ENCODE measurements at regions not wholly inside any gene's neighbourhood (a gene's known extent, or its start where the extent isn't known, plus 50 kb on each side); places are given as distances from the start of the nearest gene placed in this dataset.

DNA sequence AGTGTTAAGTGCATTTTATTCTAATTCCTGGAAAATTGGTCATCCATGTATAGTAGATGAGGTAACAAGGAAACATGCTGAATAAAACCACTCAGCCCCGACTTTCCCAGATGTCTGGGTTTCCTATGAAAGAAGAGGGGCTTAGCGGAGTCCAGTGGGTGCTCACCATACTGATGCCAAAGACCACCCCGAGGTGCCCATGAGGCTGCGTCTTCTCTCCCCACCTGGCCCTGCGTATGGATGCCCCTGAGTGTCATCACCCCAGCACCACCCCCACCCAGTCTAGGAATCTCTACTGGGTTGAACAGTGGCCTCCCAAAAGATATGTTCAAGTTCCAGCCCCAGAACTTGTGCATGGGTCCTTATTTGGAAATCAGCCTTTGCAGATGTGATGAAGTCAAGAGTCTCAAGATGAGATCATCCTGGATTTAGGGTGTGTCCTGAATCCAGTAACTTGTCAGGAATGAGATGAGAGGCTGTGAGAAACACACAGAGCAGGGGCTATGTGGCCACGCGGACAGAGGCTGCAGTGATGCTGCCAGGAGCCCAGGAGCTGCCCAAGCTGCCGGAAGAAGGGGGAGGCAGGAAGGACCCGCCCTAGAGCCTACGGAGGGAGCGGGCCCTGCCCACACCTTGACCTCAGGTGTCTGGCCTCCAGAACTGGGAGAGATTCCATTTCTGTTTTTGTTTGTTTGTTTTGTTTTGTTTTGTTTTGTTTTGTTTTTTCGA is 124.6 kb upstream of the CDH4 start:
- H3K4me3 ChIP-seq (ENCODE audit: low read depth, low read length) = no peak overlapping the region
- TF ChIP-seq, protein P1, sequence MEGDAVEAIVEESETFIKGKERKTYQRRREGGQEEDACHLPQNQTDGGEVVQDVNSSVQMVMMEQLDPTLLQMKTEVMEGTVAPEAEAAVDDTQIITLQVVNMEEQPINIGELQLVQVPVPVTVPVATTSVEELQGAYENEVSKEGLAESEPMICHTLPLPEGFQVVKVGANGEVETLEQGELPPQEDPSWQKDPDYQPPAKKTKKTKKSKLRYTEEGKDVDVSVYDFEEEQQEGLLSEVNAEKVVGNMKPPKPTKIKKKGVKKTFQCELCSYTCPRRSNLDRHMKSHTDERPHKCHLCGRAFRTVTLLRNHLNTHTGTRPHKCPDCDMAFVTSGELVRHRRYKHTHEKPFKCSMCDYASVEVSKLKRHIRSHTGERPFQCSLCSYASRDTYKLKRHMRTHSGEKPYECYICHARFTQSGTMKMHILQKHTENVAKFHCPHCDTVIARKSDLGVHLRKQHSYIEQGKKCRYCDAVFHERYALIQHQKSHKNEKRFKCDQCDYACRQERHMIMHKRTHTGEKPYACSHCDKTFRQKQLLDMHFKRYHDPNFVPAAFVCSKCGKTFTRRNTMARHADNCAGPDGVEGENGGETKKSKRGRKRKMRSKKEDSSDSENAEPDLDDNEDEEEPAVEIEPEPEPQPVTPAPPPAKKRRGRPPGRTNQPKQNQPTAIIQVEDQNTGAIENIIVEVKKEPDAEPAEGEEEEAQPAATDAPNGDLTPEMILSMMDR (IDR thresholded peaks at IDR 0.05; ENCODE audit: insufficient read depth, low read length, severe bottlenecking) = no peak
- H3K27me3 ChIP-seq (ENCODE audit: control insufficient read depth, insufficient read depth, low read length) = no peaks in the 10 kb centered on the region
- DNase-seq (ENCODE audit: low read depth) = peak; percentile 51
- H3K36me3 ChIP-seq (ENCODE audit: control insufficient read depth, insufficient read depth, low read length) = no peaks in the 10 kb centered on the region
- FAIRE-seq = no peak

DNA sequence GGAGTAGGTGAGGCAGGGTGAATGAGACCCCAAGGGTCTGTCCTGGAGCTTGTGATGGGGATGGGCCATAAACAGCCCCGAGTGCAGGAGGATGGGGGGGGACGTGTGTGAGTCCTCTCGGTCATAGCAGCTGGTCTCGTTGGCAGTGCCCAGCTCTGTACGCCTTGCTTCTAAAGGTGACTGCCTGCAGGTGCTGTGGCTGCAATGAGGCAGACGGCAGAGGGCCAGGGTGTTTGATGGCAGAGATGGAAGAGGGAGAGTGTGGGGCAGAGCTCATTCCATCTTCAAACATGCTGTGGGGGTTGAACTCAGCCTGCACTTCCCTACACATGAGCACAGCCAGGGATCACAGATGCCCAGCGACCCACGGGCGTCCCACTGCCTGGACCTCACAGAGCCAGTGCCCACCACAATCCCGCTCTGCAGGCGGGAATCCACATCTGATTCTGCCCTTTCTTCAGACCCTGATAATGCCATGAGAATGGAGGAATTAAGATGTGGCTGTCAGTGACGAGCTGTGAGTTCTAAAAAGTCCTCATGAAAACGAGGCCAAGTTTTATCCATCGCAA is 123.3 kb upstream of the CDH4 start:
- TF ChIP-seq, protein P1 (IDR thresholded peaks at IDR 0.05; ENCODE audit: insufficient read depth, low read length, severe bottlenecking) = no peak
- no peak for DNase-seq (ENCODE audit: low read depth)
- H3K4me3 ChIP-seq (ENCODE audit: low read depth, low read length) = no peak overlapping the region
- H3K27me3 ChIP-seq (ENCODE audit: control insufficient read depth, insufficient read depth, low read length) = no peaks in the 10 kb centered on the region
- H3K36me3 ChIP-seq (ENCODE audit: control insufficient read depth, insufficient read depth, low read length) = no peaks in the 10 kb centered on the region
- no peak for FAIRE-seq

DNA sequence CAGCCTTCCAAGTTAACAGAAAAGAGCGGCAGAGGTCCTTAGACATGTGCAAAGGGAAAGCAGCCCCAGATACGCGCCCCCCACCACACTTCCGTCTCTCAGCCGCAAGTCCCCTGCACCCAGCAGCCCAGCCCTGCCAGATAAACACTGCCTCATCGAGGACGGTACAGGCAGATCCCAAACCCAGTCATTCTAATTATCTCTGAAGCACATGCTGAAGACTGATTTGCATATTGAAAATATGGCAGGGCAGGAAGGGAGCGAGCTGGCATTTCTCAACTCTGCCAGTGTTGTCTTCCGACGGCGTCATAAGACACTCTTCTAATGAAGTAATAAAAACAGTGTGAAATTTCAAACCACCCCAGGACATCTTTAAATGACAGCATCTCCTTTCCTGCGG is 122.8 kb upstream of the CDH4 start:
- TF ChIP-seq, protein P1 (IDR thresholded peaks at IDR 0.05; ENCODE audit: insufficient read depth, low read length, severe bottlenecking) = no peak
- DNase-seq (ENCODE audit: low read depth) (no peak), FAIRE-seq (no peak)
- H3K27me3 ChIP-seq (ENCODE audit: control insufficient read depth, insufficient read depth, low read length) = no peaks in the 10 kb centered on the region
- H3K4me3 ChIP-seq (ENCODE audit: low read depth, low read length) = no peak overlapping the region
- no peaks in the 10 kb centered on the region for H3K36me3 ChIP-seq (ENCODE audit: control insufficient read depth, insufficient read depth, low read length)

DNA sequence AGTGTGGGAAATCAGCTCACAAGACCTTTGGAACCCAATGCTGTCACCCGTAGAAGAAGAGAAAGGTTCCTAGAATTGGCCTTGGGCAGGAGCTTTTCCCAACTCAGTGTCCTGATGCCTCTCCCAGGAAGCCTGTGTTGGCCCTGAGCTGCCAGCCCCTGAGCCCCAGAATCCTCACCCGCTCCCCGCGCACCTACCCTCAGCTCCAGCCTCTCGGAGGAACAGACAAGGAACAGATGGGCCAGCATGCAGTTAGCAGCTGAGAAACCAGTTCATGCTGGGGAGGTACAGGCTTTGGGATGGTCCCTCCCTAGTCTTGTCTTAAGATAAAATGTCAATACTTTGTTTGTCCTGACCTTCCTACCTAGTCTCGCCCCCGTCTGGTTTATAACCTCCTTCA is 121.9 kb upstream of the CDH4 start:
- no peaks in the 10 kb centered on the region for H3K27me3 ChIP-seq (ENCODE audit: control insufficient read depth, insufficient read depth, low read length)
- FAIRE-seq (no peak), DNase-seq (ENCODE audit: low read depth) (no peak)
- no peak overlapping the region for H3K4me3 ChIP-seq (ENCODE audit: low read depth, low read length)
- TF ChIP-seq, protein P1 (IDR thresholded peaks at IDR 0.05; ENCODE audit: insufficient read depth, low read length, severe bottlenecking) = no peak
- no peaks in the 10 kb centered on the region for H3K36me3 ChIP-seq (ENCODE audit: control insufficient read depth, insufficient read depth, low read length)

DNA sequence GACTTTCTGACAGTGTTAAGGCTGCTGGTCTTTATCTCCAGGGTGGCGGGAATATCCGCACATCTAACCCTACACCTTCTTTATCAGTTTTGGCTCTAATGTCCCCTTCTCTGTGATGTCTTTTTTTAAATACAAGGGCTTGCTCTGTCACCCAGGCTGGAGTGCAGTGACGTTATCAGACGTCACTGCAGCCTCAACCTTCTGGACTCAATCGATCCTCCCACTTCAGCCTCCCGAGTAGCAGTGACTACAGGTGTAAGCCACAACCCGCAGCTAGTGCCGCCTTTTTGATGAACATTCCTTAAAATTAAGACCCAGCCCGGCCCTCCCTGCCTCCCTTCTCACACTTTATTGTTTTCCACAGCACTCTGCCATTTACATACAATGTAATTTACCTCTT is 120.1 kb upstream of the CDH4 start:
- no peaks in the 10 kb centered on the region for H3K27me3 ChIP-seq (ENCODE audit: control insufficient read depth, insufficient read depth, low read length)
- no peaks in the 10 kb centered on the region for H3K36me3 ChIP-seq (ENCODE audit: control insufficient read depth, insufficient read depth, low read length)
- no peak for DNase-seq (ENCODE audit: low read depth)
- no peak for FAIRE-seq
- H3K4me3 ChIP-seq (ENCODE audit: low read depth, low read length) = no peak overlapping the region
- TF ChIP-seq, protein P1 (IDR thresholded peaks at IDR 0.05; ENCODE audit: insufficient read depth, low read length, severe bottlenecking) = no peak

DNA sequence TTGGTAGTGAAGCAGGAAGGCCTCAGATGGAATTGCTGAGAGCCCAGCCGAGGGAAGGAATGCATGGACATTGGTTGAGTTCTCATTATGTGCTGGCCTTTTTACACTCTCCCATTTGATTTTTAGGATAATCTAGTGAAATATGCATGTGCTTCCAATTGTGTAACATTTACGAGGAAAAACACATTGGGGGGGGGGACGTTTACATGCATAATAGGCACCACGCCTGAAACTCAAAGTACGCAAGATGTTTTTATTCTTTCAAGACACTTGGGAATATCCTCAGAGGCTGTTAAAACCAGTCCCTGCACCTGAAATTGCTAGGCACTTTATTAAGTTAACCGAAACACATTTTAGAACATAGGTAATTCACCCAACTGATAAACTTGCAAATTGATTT is 118.5 kb upstream of the CDH4 start:
- Histone ChIP-seq H3K27me3 (ENCODE audit: control insufficient read depth, insufficient read depth, low read length) (no peaks in the 10 kb centered on the region), H3K4me3 (ENCODE audit: low read depth, low read length) (no peak overlapping the region), H3K36me3 (ENCODE audit: control insufficient read depth, insufficient read depth, low read length) (no peaks in the 10 kb centered on the region)
- DNase-seq (ENCODE audit: low read depth) (no peak), FAIRE-seq (no peak)
- TF ChIP-seq, protein P1 (IDR thresholded peaks at IDR 0.05; ENCODE audit: insufficient read depth, low read length, severe bottlenecking) = no peak
